VCaP (cell line): ENCODE measurements at regions not wholly inside any gene's neighbourhood (a gene's known extent, or its start where the extent isn't known, plus 50 kb on each side); places are given as distances from the start of the nearest gene placed in this dataset.
"Not testable (repeated sequence)": the region's sequence is repeated elsewhere in the genome, so short reads cannot be mapped to it uniquely, and the experiment has no call there.

Experiments
- H3K27ac ChIP-seq: fragments of 450-650 bp; 2 replicates; pipeline ENCODE4 v1.5.1; 2017
- TF ChIP-seq, protein P1 (sequence below): fragments of 450-650 bp; conservative IDR thresholded peaks from 2 replicates; pipeline ENCODE4 v1.5.1; 2017; ENCODE audit warnings: mild to moderate bottlenecking, moderate library complexity

DNA sequence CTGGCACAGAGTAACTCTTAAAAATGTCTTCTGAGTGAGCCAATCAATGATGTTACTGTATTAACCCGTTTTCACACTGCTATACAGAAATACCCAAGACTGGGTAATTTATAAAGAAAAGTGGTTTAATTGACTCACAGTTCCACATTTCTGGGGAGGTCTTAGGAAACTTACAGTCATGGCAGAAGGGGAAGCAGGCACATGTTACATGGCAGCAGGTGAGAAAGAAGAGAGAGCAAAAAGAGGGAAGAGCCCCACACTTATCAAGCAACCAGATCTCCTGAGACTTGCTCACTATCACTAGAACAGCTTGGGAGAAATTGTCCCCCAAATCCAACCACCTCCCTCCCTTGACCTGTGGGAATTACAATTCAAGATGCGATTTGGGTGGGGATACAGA, 97.6 kb upstream of the MIR17HG start:
- TF ChIP-seq, protein P1, sequence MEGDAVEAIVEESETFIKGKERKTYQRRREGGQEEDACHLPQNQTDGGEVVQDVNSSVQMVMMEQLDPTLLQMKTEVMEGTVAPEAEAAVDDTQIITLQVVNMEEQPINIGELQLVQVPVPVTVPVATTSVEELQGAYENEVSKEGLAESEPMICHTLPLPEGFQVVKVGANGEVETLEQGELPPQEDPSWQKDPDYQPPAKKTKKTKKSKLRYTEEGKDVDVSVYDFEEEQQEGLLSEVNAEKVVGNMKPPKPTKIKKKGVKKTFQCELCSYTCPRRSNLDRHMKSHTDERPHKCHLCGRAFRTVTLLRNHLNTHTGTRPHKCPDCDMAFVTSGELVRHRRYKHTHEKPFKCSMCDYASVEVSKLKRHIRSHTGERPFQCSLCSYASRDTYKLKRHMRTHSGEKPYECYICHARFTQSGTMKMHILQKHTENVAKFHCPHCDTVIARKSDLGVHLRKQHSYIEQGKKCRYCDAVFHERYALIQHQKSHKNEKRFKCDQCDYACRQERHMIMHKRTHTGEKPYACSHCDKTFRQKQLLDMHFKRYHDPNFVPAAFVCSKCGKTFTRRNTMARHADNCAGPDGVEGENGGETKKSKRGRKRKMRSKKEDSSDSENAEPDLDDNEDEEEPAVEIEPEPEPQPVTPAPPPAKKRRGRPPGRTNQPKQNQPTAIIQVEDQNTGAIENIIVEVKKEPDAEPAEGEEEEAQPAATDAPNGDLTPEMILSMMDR, result no peak
- no peak overlapping the region for H3K27ac ChIP-seq

DNA sequence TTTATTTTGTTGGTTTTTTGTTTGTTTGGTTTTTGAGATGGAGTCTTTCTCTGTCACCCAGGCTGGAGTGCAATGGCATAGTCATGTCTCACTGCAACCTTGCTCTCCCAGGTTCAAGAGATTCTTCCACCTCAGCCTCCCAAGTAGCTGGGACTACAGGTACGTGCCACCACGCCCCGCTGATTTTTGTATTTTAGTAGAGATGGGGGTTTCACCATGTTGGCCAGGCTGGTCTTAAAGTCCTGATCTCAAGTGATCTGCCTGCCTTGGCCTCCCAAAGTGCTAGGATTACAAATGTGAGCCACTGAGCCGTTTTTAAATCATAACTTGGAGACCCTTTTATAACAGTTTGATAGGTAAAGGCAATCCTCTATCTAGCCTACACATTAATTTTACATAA, 95.9 kb upstream of the MIR17HG start:
- H3K27ac ChIP-seq, result not testable (repeated sequence)

DNA sequence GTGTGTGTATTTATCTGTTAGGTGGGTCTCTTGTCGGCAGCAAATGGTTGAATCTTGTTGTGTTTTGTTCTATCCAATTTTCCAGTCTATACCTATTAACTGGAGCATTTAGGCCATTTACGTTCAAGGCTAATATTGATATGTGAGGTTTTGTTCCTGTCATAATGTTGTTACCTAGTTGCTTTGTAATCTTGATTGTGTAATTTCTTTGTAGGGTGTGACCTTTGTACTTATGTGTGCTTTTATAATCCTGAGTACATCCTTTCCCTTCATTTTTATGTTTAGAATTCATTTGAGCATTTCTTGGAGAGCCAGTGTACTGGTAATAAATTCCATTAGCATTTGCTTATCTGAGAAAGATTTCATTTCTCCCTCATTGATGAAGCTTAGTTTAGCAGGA, 83.0 kb upstream of the MIR17HG start:
- TF ChIP-seq, protein P1, result no peak

DNA sequence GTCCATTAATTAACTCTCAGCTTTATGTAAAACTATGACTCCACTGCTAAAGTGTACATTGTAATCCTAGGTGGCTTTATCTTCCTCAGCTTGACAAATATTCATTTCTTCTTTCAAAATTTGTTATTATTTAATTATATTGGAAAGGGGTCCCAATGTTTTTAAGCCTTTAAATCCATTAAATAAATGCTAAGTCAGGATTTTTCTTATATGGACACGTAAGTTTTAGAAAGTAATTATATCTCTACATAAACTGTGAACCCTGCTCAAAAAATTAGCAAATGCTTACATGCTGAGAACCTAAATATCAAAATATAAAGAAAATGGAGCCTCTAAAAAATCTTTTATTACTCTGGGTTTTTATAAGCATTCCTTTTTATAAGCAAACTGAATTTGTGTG, 78.2 kb upstream of the MIR17HG start:
- H3K27ac ChIP-seq, result no peak overlapping the region
- TF ChIP-seq, protein P1, result no peak

More for the DNA sequence above, 83.0 kb upstream of the MIR17HG start:
- no peak overlapping the region for H3K27ac ChIP-seq

DNA sequence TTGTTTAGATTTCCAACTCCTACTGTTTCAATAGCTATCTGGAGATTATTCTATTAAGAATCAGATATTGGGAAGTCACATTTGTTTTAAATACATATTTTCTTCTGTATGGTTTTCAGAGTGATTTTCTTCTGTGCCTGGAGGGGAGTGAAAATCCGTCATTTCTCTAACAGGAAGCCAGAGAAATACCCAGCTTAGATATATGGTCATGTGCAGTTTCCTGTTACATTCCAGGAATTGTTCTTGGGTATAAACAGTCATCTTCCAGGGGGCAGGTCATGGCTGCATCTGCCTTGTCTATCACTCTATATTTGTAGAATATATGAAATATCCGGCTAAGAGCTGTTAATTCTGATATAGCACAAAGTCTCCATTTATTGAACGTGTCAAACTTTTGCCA, 77.5 kb upstream of the MIR17HG start:
- H3K27ac ChIP-seq, result no peak overlapping the region
- TF ChIP-seq, protein P1, result no peak

DNA sequence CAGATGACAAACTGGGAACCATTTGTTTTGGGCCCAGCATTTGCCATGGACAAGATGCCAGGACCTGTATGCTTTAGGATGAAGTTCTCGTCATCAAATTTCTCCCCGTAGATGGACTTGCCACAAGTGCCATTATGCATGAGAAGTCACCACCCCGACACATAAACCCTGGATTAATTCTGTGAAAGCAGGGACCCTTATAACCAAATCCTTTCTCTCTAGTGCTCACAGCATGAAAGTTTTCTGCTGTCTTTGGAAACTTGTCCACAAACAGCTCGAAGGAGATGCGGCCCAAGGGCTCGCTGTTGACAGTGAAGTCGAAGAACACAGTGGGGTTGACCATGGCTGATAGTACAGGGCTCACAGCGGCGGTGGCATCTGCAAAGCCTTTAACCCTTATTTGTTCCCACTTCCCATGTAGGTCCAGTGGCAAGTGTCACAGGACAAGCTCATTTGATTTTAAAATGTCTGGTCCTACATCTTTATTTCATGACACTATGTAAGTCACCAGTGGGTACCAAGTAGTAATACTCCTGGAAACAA, 75.2 kb upstream of the MIR17HG start:
- H3K27ac ChIP-seq, result no peak overlapping the region
- TF ChIP-seq, protein P1, result no peak

DNA sequence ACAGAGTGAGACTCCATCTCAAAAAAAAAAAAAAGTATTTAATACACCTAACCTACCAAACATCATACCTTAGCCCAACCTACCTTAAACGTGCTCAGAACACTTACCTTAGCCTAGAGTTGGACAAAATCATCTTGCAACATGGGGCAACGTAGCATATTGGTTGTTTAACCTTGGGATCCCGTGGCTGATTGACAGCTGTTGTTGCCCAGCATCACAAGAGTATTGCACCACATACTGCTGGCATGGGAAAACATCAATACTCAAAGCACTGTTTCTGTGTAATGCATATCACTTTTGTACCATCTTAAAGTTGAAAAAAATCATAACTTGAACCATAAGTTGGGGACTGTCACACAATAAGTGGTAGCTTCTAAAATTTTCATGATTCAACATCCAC, 73.8 kb upstream of the MIR17HG start:
- no peak overlapping the region for H3K27ac ChIP-seq
- TF ChIP-seq, protein P1, result no peak

DNA sequence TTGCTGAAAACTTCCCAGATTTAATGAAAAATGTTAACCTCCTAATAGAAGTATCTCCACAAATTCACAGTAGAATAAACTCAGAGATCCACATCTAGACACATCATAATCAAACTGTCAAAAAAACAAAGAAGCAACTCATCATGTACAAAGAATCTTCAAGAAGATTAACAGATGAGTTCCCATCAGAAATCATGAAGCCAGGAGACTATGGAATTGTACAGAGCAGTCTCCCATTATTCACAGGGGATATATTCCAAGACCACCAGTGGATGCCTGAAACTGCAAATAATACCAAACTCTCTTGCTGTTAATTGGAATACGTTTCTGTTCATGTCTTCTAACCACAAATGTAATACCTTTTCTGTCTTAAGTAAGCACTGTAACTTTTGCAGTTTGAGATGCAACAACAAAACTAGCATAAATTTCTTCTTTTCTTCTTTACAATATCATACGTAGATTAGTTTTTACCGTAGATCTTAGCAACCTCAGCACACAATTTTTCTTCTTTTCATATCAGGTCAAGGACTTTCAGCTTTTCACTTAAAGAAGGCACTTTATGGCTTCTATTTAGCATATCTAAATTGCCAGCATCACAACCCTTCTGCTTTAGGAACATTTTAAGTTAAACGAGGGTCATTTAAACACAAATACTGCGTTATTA, 70.3 kb upstream of the MIR17HG start:
- no peak overlapping the region for H3K27ac ChIP-seq
- TF ChIP-seq, protein P1, result no peak
